IPS-15b (cell line): ENCODE measurements at regions not wholly inside any gene's neighbourhood (a gene's known extent, or its start where the extent isn't known, plus 50 kb on each side); places are given as distances from the start of the nearest gene placed in this dataset.
"Not testable (repeated sequence)": the region's sequence is repeated elsewhere in the genome, so short reads cannot be mapped to it uniquely, and the experiment has no call there.

Experiments
- H3K27me3 ChIP-seq: one replicate; pipeline ENCODE4 v1.6.1; 2013; ENCODE audit warnings: low read length; ENCODE audit not compliant: control insufficient read depth, insufficient read depth
- H3K36me3 ChIP-seq: one replicate; pipeline ENCODE4 v1.6.1; 2013; ENCODE audit warnings: low read length; ENCODE audit not compliant: control insufficient read depth, insufficient read depth
- H3K4me1 ChIP-seq: one replicate; pipeline ENCODE4 v1.6.1; 2013; ENCODE audit warnings: mild to moderate bottlenecking, low read length; ENCODE audit not compliant: control insufficient read depth, insufficient read depth
- H3K4me3 ChIP-seq: one replicate; pipeline ENCODE4 v1.5.1; 2013; ENCODE audit warnings: low read depth, low read length
- H3K9ac ChIP-seq: one replicate; pipeline ENCODE4 v1.6.1; 2013; ENCODE audit warnings: low read depth, mild to moderate bottlenecking, low read length
- H3K9me3 ChIP-seq: one replicate; pipeline ENCODE4 v1.6.1; 2013; ENCODE audit warnings: mild to moderate bottlenecking, low read length; ENCODE audit not compliant: control insufficient read depth, insufficient read depth

- H3K27me3 ChIP-seq: no peaks in the 10 kb centered on the region
- no peaks in the 10 kb centered on the region for H3K4me1 ChIP-seq
Observed at GRCh38 chr4:103451341-103451740, 253.2 kb upstream of the CENPE start.

GRCh38 chr4:103450693-103451092 lies 252.6 kb upstream of the CENPE start:
- no peak overlapping the region for H3K4me3 ChIP-seq
- H3K4me1 ChIP-seq: no peaks in the 10 kb centered on the region
- H3K27me3 ChIP-seq: no peaks in the 10 kb centered on the region
- no peaks in the 10 kb centered on the region for H3K9me3 ChIP-seq
- H3K9ac ChIP-seq: no peak overlapping the region
- no peaks in the 10 kb centered on the region for H3K36me3 ChIP-seq

More at GRCh38 chr4:103451341-103451740, 253.2 kb upstream of the CENPE start:
- Histone ChIP-seq H3K9ac (no peak overlapping the region), H3K36me3 (no peaks in the 10 kb centered on the region), H3K4me3 (no peak overlapping the region), H3K9me3 (no peaks in the 10 kb centered on the region)

GRCh38 chr4:103449296-103450023 lies 251.3 kb upstream of the CENPE start:
- H3K4me1 ChIP-seq: no peaks in the 10 kb centered on the region
- no peak overlapping the region for H3K9ac ChIP-seq
- H3K36me3 ChIP-seq: no peaks in the 10 kb centered on the region
- no peaks in the 10 kb centered on the region for H3K27me3 ChIP-seq
- H3K4me3 ChIP-seq: no peak overlapping the region
- no peaks in the 10 kb centered on the region for H3K9me3 ChIP-seq

- H3K36me3 ChIP-seq: no peaks in the 10 kb centered on the region
- no peak overlapping the region for H3K4me3 ChIP-seq
- no peak overlapping the region for H3K9ac ChIP-seq
- no peaks in the 10 kb centered on the region for H3K4me1 ChIP-seq
- H3K9me3 ChIP-seq: no peaks in the 10 kb centered on the region
- H3K27me3 ChIP-seq: no peaks in the 10 kb centered on the region
Observed at GRCh38 chr4:103445377-103445776, 247.2 kb upstream of the CENPE start.

GRCh38 chr4:103443324-103443723 lies 245.2 kb upstream of the CENPE start:
- Histone ChIP-seq H3K36me3 (no peaks in the 10 kb centered on the region), H3K4me1 (no peaks in the 10 kb centered on the region), H3K9ac (no peak overlapping the region), H3K4me3 (no peak overlapping the region), H3K9me3 (no peaks in the 10 kb centered on the region), H3K27me3 (no peaks in the 10 kb centered on the region)

GRCh38 chr4:103429283-103429682 lies 231.1 kb upstream of the CENPE start:
- Histone ChIP-seq H3K27me3 (no peaks in the 10 kb centered on the region), H3K4me1 (peaks cover 22% of the 10 kb centered on the region), H3K4me3 (no peak overlapping the region), H3K36me3 (no peaks in the 10 kb centered on the region), H3K9me3 (no peaks in the 10 kb centered on the region), H3K9ac (no peak overlapping the region)

- no peaks in the 10 kb centered on the region for H3K36me3 ChIP-seq
- H3K9me3 ChIP-seq: peaks cover 4% of the 10 kb centered on the region
- no peak overlapping the region for H3K9ac ChIP-seq
- H3K4me1 ChIP-seq: peaks cover 22% of the 10 kb centered on the region
- no peak overlapping the region for H3K4me3 ChIP-seq
- no peaks in the 10 kb centered on the region for H3K27me3 ChIP-seq
Observed at GRCh38 chr4:103425406-103425805, 227.3 kb upstream of the CENPE start.

- peaks cover 22% of the 10 kb centered on the region for H3K4me1 ChIP-seq
- peaks cover 5% of the 10 kb centered on the region for H3K9me3 ChIP-seq
- no peaks in the 10 kb centered on the region for H3K27me3 ChIP-seq
- no peaks in the 10 kb centered on the region for H3K36me3 ChIP-seq
- no peak overlapping the region for H3K9ac ChIP-seq
- H3K4me3 ChIP-seq: no peak overlapping the region
Observed at GRCh38 chr4:103424853-103425252, 226.7 kb upstream of the CENPE start.

- Histone ChIP-seq H3K27me3 (no peaks in the 10 kb centered on the region), H3K9me3 (peaks cover 5% of the 10 kb centered on the region), H3K4me3 (no peak overlapping the region), H3K36me3 (no peaks in the 10 kb centered on the region), H3K9ac (no peak overlapping the region), H3K4me1 (peaks cover 14% of the 10 kb centered on the region)
Observed at GRCh38 chr4:103423261-103423660, 225.1 kb upstream of the CENPE start.

GRCh38 chr4:103422467-103423219 lies 224.5 kb upstream of the CENPE start:
- H3K36me3 ChIP-seq: no peaks in the 10 kb centered on the region
- H3K9me3 ChIP-seq: peaks cover 5% of the 10 kb centered on the region
- H3K9ac ChIP-seq: no peak overlapping the region
- H3K27me3 ChIP-seq: no peaks in the 10 kb centered on the region
- H3K4me3 ChIP-seq: no peak overlapping the region
- H3K4me1 ChIP-seq: peaks cover 14% of the 10 kb centered on the region

- no peak overlapping the region for H3K9ac ChIP-seq
- H3K27me3 ChIP-seq: no peaks in the 10 kb centered on the region
- H3K4me1 ChIP-seq: no peaks in the 10 kb centered on the region
- H3K9me3 ChIP-seq: peaks cover 5% of the 10 kb centered on the region
- no peak overlapping the region for H3K4me3 ChIP-seq
- no peaks in the 10 kb centered on the region for H3K36me3 ChIP-seq
Observed at GRCh38 chr4:103415801-103416200, 217.7 kb upstream of the CENPE start.

GRCh38 chr4:103412646-103413045 lies 214.5 kb upstream of the CENPE start:
- H3K4me3 ChIP-seq, H3K9ac ChIP-seq, H3K36me3 ChIP-seq, H3K4me1 ChIP-seq, H3K27me3 ChIP-seq, H3K9me3 ChIP-seq: not testable (repeated sequence)
